Tibial artery (tissue), 4 donors: ENCODE measurements at regions not wholly inside any gene's neighbourhood (a gene's known extent, or its start where the extent isn't known, plus 50 kb on each side); places are given as distances from the start of the nearest gene placed in this dataset.
"Not testable (repeated sequence)": the region's sequence is repeated elsewhere in the genome, so short reads cannot be mapped to it uniquely, and the experiment has no call there.

Source experiments
- DNase-seq, 2 donors: peaks; one replicate each; pipeline ENCODE4 v3.0.0-alpha.2; 2019
- H3K27ac ChIP-seq, 2 donors: fragments of 200-600 bp; sonication (generic) in 1 of 2; 1 replicate in 1 of 2; 2 replicates in 1 of 2; pipeline ENCODE4 v1.5.1; 2018 to 2019; ENCODE audit warnings: mild to moderate bottlenecking in 1 of 2
- H3K27me3 ChIP-seq, 2 donors: fragments of 200-600 bp; sonication (generic) in 1 of 2; one replicate each; pipeline versions ENCODE4 v1.5.1 to v1.6.0; 2016 to 2019
- H3K36me3 ChIP-seq, 3 donors: fragments of 200-600 bp; sonication (generic) in 2 of 3; one replicate each; pipeline ENCODE4 v1.5.1; 2016 to 2019; ENCODE audit warnings: mild to moderate bottlenecking in 2 of 3
- H3K4me1 ChIP-seq, 4 donors: fragments of 200-600 bp; sonication (generic) in 2 of 4; 1 replicate in 3 of 4; 2 replicates in 1 of 4; pipeline ENCODE4 v1.5.1; 2016 to 2019
- H3K4me3 ChIP-seq, 2 donors: fragments of 200-600 bp; sonication (generic) in 1 of 2; 1 replicate in 1 of 2; 2 replicates in 1 of 2; pipeline ENCODE4 v1.5.1; 2018 to 2019; ENCODE audit warnings: mild to moderate bottlenecking in 2 of 2
- H3K9me3 ChIP-seq, 3 donors: fragments of 200-600 bp; sonication (generic) in 1 of 3; one replicate each; pipeline ENCODE4 v1.5.1; 2016 to 2019
- intact Hi-C: fragments of 100-400 bp; cut with DNase I; formaldehyde crosslinking; loops from one replicate; pipeline ENCODE4 v1.15.0; 2023; ENCODE audit warnings: low total_unique reads
- TF ChIP-seq, protein P1 (sequence below), 2 experiments: fragments of 200-600 bp in 1 of 2; fragments of 450-650 bp in 1 of 2; IDR thresholded peaks; one replicate each; pipeline ENCODE4 v1.5.1; 2017 to 2019; ENCODE audit warnings: antibody characterized with exemption in 2 of 2, mild to moderate bottlenecking in 1 of 2, moderate library complexity in 1 of 2

DNA sequence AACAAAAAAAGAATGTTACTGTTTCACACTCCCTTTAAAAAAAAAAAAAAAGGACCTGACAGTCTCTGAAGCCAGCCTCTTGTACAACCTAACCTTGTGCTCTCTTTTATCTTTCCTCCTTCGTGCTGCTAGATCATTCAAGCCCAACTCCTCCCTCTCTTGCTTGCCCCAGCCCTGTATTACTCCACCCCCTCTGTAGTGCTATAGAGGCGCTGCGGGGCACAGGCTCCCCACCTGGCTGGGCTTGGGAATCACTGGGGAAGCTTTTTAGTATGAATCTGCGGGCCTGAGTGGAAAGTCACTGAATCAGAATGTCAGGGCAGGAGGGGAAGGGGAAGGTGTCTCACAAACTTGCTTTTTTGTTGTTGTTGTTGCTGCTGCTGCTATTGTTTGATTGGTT, 383.7 kb upstream of the CAMK1G start:
- H3K9me3 ChIP-seq, result peaks cover 0 to 28% (median 14%) of the 10 kb centered on the region in 3 donors
- DNase-seq, result no peak
- TF ChIP-seq, protein P1, sequence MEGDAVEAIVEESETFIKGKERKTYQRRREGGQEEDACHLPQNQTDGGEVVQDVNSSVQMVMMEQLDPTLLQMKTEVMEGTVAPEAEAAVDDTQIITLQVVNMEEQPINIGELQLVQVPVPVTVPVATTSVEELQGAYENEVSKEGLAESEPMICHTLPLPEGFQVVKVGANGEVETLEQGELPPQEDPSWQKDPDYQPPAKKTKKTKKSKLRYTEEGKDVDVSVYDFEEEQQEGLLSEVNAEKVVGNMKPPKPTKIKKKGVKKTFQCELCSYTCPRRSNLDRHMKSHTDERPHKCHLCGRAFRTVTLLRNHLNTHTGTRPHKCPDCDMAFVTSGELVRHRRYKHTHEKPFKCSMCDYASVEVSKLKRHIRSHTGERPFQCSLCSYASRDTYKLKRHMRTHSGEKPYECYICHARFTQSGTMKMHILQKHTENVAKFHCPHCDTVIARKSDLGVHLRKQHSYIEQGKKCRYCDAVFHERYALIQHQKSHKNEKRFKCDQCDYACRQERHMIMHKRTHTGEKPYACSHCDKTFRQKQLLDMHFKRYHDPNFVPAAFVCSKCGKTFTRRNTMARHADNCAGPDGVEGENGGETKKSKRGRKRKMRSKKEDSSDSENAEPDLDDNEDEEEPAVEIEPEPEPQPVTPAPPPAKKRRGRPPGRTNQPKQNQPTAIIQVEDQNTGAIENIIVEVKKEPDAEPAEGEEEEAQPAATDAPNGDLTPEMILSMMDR (IDR thresholded peaks at IDR 0.05), result no peak
- no peak overlapping the region for H3K27ac ChIP-seq
- intact Hi-C loops, result no loop called here
- no peaks in the 10 kb centered on the region for H3K4me1 ChIP-seq
- no peak overlapping the region for H3K4me3 ChIP-seq
- H3K27me3 ChIP-seq, result peaks cover 0 to 7% of the 10 kb centered on the region in 2 donors
- no peaks in the 10 kb centered on the region for H3K36me3 ChIP-seq

DNA sequence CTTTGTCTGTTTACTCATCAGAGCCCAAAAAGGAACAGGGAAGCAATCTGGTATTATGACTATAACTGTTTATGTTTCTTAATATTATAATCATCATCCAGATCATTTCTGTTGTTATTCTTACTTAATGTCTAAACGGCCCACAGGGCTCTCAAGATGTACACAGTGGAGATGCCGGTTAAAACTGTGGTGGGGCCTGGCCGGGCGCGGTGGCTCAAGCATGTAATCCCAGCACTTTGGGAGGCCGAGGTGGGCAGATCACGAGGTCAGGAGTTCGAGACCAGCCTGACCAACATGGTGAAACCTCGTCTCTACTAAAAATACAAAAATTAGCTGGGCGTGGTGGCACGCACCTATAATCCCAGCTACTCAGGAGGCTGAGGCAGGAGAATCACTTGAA, 381.2 kb upstream of the CAMK1G start:
- H3K27me3 ChIP-seq, H3K9me3 ChIP-seq, intact Hi-C loops, H3K36me3 ChIP-seq, H3K4me1 ChIP-seq, H3K27ac ChIP-seq, DNase-seq, H3K4me3 ChIP-seq: not testable (repeated sequence)

DNA sequence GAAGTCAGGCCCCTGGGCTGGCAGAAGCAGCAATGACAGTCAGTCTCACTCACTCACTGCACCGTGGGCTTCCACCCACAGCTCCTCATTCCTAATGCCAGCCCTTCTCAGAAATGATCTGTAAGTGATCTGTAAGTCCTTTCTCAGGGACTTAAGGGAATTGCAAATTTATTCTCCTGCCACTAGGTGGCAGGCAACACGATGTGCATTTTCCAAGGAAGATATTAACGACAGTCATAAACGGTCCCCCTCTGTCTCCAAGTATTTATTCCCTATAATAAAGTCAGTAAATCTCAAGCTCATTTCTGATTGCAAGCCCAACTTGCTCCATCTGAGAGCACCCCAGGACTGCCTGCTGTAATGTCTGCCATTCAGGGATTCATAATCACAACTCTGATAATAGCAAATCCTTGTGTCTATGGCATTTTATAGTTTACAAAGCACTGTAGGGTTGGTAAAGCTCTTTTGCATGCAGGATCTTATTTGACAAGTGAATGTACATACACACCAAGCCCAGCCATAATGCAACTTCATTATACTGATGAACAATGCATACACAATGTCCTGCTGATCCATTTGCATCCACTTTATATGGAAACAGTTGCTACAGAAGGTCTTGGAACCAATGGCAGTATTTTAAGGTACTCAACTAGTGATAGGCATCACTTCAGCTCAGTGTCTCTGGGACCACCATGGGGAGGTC, 380.5 kb upstream of the CAMK1G start:
- peaks cover 0 to 8% (median 4%) of the 10 kb centered on the region in 4 donors for H3K4me1 ChIP-seq
- H3K4me3 ChIP-seq, result no peak overlapping the region
- intact Hi-C loops, result no loop called here
- H3K27me3 ChIP-seq, result peaks cover 0 to 12% of the 10 kb centered on the region in 2 donors
- H3K9me3 ChIP-seq, result no peaks in the 10 kb centered on the region
- no peak overlapping the region for H3K27ac ChIP-seq
- H3K36me3 ChIP-seq, result no peaks in the 10 kb centered on the region
- DNase-seq, result no peak
- TF ChIP-seq, protein P1 (IDR thresholded peaks at IDR 0.05), result peak; percentile 58 to 74

DNA sequence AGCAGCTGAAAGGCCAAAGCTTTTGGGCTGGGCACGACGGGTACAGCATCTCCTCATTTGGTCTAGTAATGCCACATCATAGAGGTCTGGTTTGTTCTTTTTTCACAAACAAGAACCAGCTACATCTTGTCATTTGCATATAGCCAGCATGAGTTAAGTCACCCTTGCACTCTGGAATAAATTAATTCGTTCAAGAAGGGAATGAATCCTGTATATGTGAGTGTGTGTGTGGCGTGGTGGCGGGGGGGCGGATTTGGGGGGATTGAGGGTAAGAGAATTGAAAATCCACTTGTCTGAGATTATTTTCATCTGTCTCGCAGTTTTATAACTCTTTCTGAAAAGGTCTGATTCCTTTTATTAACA, 380.0 kb upstream of the CAMK1G start:
- DNase-seq, result no peak
- peaks cover 0 to 13% (median 9%) of the 10 kb centered on the region in 4 donors for H3K4me1 ChIP-seq
- H3K4me3 ChIP-seq, result no peak overlapping the region
- H3K27ac ChIP-seq, result no peak overlapping the region
- H3K27me3 ChIP-seq, result peaks cover 0 to 17% of the 10 kb centered on the region in 2 donors
- no peaks in the 10 kb centered on the region for H3K36me3 ChIP-seq
- H3K9me3 ChIP-seq, result no peaks in the 10 kb centered on the region
- TF ChIP-seq, protein P1 (IDR thresholded peaks at IDR 0.05), result no peak
- intact Hi-C loops, result no loop called here

DNA sequence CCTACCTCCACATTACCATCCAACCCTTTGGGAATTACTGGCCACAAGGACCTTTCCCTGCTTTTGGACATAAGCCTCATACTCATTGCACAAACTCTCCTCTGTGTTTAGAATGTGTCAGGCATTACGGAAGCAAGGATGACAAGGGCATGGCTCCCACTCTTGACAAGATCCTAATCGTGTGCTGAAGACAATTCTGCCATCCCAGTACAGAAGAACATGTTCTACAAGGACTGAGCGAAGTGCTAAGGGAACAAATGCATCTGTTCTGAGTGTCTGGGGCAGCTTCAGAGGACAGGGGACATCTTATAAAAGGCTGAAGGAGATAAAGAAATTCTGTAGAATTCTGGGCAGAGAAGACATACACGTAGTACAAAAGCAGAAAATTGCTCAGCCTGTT, 378.5 kb upstream of the CAMK1G start:
- TF ChIP-seq, protein P1 (IDR thresholded peaks at IDR 0.05), result no peak
- peaks cover 0 to 30% of the 10 kb centered on the region in 2 donors for H3K27me3 ChIP-seq
- no peak overlapping the region for H3K4me3 ChIP-seq
- no peaks in the 10 kb centered on the region for H3K36me3 ChIP-seq
- no peak overlapping the region for H3K27ac ChIP-seq
- intact Hi-C loops, result no loop called here
- no peak for DNase-seq
- H3K4me1 ChIP-seq, result peaks cover 0 to 15% (median 9%) of the 10 kb centered on the region in 4 donors
- H3K9me3 ChIP-seq, result no peaks in the 10 kb centered on the region

DNA sequence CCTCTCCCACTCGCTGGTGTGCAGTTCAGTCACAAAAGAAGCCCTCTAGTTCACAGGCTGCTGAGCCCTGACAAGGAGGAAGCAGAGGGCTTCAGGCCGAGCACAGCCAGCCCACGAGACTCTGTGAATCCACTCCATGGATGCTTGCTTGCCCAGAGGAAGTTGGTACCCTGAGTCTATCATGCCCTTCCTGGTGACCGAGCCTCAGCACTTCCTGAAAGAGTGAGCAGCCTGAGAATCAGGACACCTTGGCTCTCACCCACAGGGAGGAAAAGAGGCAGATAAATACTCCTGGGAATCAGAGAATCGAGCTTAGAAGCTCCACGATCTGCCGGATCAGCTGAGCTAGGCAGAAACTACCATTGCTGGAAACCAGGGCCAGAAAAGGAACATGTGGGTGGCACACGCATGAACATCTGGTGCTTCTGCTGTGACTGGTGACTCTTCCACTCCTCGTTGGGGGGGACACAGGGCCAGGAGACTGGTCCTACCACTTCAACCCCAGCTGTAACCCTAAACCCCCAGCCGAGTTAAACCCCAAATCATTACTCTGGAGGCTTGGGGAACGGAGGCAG, 376.3 kb upstream of the CAMK1G start:
- Histone ChIP-seq H3K36me3 (no peaks in the 10 kb centered on the region), H3K27me3 (peaks cover 0 to 43% of the 10 kb centered on the region in 2 donors), H3K27ac (no peak overlapping the region), H3K4me3 (peak overlapping the region; percentile 11 to 43), H3K4me1 (peaks cover 0 to 15% (median 9%) of the 10 kb centered on the region in 4 donors), H3K9me3 (no peaks in the 10 kb centered on the region)
- intact Hi-C loops, result no loop called here
- no peak for DNase-seq
- TF ChIP-seq, protein P1 (IDR thresholded peaks at IDR 0.05), result no peak
